ENCODE measurements at regions not wholly inside any gene's neighbourhood (a gene's known extent, or its start where the extent isn't known, plus 50 kb on each side); places are given as distances from the start of the nearest gene placed in this dataset.

DNA sequence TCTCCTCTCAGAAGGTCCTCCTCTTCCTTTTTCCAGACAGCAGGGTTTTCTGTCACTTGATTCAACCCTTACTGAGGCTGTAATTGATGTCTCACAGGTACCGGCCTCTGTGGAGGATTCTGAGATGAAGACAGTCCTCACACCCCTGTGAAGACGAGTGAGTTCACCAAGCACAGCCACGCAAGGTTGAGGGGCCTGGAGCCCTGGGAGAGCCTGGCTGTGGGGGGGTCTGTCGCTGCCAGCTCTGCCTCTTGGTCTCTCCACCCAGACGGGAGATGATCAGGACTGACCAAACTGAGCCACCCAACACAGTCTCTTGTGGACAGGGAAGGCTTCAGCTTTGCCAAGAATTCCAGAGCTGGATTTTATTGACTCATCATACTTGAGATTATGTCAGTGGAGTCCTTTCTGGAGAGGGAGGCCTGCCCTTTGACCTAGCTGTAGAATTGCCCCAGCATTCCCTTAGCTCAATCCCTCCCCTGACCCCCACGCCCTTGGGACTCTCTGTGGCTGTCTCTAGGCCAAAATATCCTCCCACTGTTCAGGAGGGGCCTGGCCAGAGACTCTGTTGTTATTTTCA is 51.1 kb upstream of the CRHR1 start:
- TF ChIP-seq, protein P1, sequence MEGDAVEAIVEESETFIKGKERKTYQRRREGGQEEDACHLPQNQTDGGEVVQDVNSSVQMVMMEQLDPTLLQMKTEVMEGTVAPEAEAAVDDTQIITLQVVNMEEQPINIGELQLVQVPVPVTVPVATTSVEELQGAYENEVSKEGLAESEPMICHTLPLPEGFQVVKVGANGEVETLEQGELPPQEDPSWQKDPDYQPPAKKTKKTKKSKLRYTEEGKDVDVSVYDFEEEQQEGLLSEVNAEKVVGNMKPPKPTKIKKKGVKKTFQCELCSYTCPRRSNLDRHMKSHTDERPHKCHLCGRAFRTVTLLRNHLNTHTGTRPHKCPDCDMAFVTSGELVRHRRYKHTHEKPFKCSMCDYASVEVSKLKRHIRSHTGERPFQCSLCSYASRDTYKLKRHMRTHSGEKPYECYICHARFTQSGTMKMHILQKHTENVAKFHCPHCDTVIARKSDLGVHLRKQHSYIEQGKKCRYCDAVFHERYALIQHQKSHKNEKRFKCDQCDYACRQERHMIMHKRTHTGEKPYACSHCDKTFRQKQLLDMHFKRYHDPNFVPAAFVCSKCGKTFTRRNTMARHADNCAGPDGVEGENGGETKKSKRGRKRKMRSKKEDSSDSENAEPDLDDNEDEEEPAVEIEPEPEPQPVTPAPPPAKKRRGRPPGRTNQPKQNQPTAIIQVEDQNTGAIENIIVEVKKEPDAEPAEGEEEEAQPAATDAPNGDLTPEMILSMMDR (IDR thresholded peaks at IDR 0.05 in 4 of 5, conservative IDR thresholded peaks at IDR 0.05 in 1 of 5), result no peak
- no peak for TF ChIP-seq POLR2A (IDR thresholded peaks at IDR 0.05)
